ENCODE measurements at regions not wholly inside any gene's neighbourhood (a gene's known extent, or its start where the extent isn't known, plus 50 kb on each side); places are given as distances from the start of the nearest gene placed in this dataset.
"Not testable (repeated sequence)": the region's sequence is repeated elsewhere in the genome, so short reads cannot be mapped to it uniquely, and the experiment has no call there.

DNA sequence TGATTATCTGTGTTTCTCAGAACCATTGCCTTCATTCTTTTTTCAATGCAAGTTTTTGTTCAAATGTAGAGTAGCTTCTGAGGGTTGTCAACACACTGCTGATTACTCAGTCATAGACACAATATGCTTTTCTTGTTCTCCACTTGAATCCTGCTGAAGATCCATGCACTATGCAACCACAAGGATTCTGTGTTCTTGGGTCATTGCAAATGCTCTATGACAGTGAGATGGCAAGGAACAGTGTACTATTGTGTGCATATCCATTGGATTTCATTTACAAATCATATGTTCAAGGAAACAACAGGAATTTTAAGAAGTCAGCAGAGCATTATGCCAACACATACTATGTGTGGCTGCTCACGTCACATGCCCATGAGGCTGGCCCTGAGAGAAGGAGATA, 1590.2 kb downstream of the EFNA5 start:
- DNase-seq, result no peak

DNA sequence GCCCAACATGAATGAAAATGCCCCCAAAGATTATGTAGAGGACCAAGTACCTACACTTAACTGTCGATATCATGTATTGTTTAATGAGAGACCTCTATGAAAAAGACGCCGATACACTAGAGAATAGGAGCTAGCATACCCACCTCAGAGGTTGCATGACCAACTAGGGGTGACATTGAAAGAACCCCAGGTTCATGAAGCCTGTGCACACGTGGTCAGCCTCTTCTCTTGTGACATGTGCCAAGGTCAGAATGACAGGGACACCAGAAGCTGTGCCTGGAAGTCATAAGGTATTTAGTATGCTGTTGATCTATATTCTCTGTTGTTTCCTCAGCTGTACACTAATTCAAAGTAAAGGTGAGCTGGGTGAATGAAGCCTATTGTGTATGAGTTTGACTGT, 1594.1 kb downstream of the EFNA5 start:
- DNase-seq, result no peak

DNA sequence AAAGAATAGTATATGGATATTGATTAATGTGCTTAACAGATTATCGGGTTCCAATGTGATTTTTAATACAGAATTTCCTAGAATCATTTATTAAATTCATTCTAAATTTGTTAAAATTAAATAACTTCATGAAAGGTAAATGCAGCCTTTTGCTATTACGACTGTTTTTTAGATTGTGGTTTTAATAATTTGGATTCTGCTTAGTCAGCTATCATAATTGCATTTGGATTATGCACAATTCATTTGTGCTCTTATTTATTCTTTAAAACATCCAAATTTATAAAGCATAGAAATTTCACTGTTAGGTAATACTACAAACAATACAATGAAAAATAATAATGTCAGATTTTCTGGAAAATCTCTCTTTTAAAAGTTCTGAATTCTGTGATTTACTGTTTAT, 1598.5 kb downstream of the EFNA5 start:
- DNase-seq, result no peak

DNA sequence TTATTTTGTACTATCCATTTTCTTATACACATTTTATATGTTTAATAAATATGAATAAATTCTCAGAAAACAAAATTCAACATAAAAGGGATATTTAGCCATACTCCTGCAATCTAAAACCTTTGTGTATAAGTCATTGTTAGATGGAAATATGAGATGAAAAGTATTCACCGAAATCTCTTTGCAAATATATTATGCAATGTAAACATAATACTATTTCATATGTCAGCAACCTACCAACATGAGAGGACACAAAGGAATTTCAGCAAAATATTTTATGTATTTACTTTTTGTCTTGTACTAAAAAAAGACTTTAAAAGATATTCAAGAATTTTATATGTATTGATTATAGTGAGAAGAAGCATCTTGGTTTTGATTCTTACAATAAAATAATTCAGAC, 1623.4 kb downstream of the EFNA5 start:
- DNase-seq, result no peak

DNA sequence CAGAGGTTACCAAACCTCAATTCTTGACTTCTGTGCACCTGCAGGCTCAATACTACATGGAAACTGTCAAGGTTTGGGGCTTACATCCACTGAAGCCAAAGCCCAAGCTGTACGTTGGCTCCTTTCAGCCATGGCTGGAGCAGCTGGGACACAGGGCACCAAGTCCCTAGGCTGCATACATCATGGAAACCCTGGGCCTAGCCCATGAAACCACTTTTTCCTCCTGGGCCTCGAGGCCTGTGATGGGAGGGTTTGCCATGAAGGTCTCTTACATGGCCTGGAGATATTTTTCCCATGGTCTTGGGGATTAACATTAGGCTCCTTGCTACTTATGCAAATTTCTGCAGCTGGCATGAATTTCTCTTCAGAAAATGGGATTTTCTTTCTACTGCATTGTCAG, 1638.7 kb downstream of the EFNA5 start:
- not testable (repeated sequence) for DNase-seq

DNA sequence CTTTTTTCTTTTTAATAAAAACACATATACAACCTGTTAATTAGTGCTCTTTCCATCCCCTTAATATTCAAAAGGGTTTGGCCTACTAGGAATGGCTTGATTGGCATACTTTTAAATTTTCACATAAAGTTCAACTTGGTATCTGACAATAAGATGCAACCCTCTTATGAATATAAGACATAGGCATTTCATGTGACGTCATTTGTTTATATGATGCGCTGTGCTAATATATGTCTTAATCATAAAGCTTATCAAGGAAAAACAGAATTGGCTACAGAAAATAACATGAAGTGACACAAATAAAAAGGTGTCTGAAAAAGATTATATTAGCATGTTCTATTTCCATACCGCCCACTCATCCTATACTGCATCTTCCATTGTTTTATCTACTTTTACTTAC, 1642.4 kb downstream of the EFNA5 start:
- DNase-seq, result no peak

DNA sequence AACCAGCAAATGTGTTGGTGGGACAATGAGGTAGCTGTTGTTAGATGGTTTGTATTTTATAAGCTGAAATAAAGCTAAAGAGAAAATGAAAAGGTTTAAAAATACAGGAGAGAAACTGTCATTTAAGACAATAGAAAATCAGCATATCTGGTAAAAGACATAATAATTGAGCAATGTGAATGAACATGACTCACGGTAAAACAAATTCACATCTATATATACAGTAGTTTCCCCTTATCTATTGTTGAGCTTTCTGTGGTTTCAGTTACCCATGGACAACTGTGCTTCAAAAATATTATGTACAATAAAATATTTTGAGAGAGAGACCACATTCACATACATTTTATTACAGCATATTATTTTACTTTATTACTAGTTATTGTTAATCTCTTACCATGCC, 1649.8 kb downstream of the EFNA5 start:
- no peak for DNase-seq

DNA sequence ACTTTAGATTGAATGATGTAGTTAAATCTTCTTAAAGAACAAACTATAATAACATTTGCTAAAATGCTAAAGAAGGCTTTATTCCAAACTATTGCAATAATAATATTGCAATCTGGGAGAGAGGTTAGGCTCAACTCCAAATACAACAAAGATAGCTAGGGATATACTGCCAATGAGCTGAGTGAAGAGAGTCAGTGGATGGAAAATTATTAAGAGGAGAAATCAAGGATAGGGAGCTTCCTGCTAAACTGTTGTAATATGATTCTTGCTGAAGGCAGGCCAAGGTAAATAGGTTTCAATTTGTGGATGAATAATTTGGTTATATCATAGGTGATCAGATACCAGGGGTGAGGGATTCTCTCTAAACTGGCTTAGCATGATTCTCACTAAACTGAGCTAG, 1651.5 kb downstream of the EFNA5 start:
- no peak for DNase-seq

DNA sequence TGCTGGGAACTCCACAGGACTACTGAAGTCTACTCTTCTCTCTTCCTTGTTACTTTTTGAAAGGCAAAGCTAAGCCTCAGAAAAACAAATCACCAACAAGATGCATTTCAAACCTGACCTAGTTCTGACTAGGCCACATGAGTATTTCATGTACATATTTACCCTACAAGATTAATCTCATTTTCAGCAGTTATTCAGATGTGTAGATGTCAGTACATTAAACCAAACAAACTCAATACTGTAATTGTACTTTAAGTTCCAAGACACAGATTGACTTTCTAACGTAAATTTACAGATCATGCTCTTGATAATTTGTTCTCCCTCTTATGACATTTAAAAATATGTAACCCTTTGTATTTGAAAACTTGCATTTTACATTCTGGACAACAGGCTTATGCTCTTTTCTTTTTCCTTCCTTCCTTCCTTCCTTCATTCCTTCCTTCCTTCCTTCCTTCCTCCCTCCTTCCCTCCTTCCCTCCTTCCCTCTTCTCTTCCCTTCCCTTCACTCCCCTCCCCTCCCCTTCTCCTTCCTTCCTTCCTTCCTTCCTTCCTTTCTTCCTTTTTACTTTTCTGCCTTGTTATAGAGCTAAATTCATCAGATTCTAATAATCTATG, 1653.4 kb downstream of the EFNA5 start:
- DNase-seq, result no peak

DNA sequence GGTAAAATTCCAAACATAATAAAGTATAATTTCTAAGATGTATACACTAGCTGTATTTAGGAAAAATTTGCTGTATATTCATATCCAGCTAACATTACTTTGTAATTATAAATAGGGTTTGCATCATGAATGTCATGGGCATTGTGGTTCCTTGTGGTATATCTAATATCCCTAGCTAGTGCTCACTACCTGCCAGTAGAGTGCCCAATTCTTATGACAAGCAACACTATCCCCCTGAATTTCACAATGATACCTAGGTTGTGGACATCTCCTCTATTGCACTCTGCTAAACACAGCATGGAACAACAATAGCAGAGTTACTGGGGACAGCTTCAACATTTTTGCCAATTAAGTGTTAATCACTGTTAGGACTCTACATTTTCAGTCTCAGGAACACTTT, 1656.5 kb downstream of the EFNA5 start:
- DNase-seq, result no peak

DNA sequence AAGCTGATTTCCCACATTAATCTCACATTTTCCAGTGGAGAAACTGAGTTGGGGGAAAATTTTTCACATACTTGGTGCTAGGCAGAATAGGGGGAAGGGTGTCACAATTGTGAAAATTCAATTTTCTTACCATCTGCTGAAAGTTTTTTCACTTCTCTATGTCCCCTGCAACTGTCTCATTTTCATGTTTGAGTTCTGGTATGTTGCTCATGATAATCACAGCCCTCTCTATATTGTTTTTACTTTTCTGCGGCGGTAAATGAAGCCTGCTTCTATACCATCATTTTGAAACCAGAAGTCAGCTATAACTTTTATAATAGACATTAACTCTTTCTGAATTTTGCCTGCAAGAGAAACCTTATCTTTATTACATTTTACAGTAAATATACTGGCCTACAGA, 1664.5 kb downstream of the EFNA5 start:
- no peak for DNase-seq

DNA sequence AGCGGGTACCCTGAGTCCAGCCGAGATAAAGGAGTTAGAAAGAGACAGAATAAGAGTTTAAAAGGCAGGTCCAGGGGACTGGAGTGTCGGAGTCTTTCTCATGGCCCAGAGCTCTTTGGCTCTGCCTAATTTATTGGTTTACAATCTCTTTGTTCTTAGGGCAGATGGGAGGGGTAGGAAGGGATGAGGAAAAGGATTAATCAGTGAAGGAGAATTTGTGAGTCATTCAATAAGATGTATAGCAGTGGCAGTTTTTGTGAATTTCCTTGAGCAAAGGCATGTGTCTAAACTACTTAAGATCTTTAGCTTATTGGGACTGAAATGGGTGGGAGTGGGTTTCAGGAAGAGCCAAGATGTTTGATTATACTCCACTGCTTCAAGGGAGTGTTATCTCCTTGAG, 1671.7 kb downstream of the EFNA5 start:
- DNase-seq, result not testable (repeated sequence)

DNA sequence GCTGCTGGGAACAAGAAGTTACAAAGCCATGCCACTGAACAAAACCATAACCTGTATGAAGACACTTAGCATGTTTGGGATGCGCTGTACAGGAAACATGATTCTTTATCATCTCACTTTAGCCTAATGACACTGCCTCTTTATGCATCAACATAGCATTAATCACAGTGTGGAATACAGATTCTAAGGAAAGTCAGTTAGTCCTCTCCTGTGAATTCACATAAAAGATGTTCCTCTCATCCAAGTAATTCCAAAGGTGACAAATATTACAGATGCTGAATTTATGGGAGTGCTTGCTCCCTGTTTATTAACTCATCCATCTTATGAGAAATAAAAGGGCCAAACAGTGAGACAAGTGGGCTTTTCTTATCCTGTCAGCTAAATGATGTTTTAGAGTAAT, 1677.7 kb downstream of the EFNA5 start:
- no peak for DNase-seq

DNA sequence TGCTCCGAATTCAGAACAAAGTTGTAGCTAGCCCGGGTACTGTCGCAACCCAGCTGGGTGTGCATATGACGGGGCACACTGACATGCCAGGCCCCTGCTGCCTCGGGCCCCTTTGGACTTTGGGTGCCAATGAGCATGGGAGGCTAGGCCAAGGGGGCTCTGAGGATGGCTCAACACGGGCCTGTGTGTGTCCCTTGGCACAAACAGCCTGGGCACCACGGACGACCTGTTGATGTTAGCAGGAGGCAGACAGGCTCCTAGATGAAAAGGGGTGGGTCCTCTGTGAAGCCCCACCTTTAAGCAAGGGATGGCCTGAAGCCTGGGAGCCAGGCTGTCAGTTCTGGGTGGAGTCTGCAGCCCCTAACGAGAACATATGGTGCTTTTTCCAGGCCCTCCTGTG, 1688.2 kb downstream of the EFNA5 start:
- no peak for DNase-seq

DNA sequence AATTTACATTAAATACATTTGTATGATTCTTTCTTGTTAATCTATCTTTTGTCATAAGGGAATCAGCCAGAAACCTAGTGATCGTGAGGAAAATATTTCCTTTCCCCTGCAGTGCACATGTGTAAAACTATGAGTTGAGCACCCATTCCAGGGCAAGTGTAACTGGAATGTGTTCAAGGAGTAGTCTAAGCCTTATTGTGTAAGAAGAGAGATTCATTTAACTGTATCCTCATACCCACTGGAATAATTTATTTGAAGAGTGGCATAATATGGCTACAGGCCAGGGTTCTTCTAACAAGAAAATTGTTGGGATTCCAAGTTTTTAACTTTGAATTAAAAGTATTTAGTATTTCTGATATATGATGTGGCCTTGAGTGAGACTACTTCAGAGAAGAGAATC, 1692.7 kb downstream of the EFNA5 start:
- no peak for DNase-seq

DNA sequence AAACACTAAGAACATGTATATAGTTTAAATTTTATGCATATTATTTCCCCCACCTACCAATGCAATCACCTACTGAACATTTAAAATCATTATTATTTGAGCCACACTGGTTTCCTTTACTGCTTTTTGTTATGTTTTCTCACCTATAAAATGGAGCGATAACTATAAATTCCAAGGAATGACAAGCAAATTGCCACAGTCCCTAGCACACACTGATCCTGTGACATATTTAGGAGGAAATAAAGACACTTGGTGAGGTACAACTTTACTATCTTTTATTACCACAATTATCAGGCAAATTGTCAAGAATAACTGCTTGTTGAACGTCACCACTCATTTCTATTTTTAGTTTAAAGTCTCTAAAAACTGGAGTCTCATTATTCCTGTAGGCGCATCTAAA, 1693.6 kb downstream of the EFNA5 start:
- DNase-seq, result no peak

DNA sequence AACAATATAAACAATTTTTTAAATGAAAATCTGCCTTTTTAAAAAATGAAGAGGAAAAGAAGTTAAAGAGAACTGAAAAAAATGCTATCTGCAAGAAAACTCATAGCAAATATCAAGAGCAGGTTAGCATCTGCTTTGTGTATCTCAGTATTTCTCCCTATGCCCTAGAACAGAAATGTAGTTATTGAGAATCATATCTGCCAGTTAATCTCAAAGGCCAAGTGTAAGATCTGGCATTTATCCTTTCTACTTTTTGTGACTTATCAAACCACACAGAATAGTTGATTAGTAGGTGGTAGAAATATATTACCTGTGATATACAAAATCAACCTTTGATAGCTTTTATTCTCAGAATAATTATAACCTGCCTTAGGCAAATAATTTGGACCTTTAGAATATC, 1699.8 kb downstream of the EFNA5 start:
- DNase-seq, result no peak

DNA sequence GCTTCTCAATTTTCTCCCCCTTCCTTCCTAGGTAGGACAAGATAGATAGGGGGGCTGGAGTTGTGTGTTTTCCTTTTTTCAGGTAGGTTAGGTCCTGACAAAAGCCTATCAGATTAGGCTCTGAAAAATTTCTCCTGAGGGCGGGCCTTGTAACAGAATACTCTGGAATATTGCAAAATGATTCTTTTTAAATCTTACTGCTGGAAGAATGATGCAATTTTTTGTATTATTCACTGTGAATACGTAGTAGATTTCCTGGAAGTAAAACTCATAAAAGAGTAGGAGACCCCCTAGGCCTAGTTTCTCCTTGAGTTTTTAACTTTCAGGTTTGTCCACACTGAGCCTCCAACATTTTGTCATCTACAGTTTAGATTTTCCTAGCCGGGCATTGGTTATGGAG, 1701.8 kb downstream of the EFNA5 start:
- DNase-seq, result no peak

DNA sequence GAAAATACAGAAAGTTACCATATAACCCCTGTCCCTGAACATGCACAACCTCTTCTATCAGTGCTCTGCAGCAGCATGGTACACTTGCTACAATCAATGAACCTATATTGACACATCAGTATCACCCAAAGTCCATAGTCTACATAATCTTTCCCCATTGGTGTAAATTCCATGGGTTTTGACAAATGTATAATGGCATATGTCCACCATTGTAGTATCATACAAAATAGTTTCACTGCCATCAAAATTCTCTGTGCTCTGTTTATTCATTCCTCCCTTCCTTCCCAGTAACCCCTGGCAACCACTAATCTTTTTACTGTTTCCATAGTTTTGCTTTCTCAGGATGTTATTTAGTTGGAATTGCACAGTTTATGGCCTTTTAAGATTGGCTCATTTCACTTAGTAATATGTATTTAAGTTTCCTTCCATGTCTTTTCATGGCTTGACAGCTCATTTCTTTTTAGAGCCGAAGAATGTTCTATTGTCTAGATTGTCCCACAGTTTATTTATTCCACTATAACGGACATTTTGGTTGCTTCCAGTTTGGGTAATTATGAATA, 1707.0 kb downstream of the EFNA5 start:
- no peak for DNase-seq

DNA sequence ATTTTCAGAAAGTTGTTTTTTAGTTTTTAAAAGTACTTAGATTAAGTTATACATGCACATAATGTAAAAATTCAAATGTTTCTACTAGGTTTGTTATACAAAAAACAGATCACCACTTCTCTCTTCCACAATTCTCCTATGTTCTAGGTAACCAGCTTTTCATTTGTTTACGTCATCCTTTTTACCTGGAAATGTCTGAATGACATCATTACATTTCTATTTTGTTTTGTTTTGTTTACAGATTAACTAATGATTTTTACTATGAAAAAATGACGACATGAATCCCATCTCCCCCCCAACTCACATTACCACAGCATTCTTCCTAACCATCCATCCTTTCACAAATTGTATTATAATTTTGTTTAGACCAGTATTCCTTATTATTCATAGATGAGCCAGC, 1709.2 kb downstream of the EFNA5 start:
- DNase-seq, result no peak

DNA sequence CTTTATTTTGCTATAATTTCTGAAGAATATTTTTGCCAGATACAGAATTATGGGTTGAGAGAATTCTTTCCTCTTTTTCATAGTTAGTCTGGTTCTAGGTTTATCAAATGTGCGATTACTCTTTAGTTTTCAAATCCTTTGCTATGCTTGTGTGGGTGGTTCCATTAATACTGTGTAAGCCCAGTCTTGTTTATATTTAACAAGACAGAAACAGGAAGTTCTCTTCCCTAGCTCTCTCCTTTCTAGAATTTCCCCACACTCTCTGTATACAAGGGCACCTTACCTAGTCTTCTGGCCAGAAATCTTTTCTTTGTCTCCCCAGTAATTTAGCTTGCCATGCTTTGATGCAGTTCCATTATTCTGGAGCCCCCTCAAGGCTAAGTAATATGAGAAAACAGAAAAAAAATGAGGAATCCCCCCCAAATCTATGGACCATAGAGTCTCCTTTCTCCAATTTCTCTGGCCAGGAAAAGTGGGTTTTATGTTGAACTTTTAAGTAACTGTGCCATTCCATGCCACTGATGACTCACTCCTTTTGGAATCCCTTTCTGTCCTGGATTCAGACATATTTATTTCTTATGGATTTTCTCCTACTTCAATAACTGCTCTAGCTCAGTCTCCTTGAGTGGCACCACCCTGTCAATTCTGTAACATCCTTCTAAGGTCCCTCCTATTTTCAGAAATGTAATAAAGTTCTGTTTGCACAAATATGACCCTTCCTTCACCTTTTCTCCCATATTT, 1714.1 kb downstream of the EFNA5 start:
- no peak for DNase-seq

DNA sequence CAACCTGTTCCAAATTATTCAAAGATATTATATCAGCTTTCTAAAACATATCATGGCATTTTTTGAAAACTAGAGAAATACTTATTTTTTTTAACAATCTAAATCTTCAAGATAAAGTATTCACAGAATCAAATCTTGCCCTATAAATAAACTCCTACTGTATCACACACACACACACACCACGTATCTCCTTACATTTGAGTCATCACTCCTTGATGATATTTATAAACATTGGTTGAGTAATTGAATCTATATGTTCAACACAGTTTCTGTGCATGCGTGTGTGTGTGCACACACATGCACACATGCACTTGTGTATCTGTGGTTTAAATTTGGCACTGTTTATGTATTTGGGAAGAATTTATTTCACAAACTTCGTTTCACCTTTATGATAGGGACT, 1716.4 kb downstream of the EFNA5 start:
- DNase-seq, result no peak

DNA sequence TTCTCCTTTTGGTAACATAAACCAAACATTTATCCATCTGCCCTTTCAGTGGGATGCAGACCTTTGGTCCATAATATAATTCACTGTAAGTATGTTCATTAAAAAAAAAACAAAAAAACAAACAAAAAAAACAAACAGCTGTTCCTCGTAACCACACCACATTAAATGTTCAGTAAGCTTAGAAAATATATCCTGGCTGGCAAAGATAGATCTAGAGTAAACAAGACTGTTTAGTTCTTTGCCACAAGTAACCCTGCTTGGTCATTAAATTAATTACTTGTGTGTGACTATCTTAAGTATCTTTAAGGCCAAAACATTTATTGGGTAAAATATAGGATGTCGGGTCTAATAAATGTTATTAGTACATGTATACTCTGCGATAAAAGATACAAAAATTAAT, 1717.1 kb downstream of the EFNA5 start:
- DNase-seq, result no peak

DNA sequence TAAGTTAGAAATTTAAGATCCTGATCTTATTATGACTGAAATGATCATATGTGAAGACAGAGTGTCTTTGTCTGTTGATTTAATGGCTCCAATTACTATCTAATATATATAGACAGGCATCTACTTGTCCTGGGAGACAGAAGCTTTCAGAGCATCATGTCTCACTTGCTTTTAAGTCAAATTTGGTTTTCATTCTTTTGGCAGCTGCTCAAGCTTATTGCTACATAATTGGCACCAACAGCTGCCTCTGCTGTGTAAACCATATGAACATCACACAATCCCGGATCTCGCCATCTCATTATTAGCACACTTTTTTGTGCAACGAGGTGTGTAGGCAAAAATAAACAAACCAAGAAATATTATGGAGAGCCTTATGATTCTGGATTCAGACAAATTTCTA, 1717.9 kb downstream of the EFNA5 start:
- no peak for DNase-seq

DNA sequence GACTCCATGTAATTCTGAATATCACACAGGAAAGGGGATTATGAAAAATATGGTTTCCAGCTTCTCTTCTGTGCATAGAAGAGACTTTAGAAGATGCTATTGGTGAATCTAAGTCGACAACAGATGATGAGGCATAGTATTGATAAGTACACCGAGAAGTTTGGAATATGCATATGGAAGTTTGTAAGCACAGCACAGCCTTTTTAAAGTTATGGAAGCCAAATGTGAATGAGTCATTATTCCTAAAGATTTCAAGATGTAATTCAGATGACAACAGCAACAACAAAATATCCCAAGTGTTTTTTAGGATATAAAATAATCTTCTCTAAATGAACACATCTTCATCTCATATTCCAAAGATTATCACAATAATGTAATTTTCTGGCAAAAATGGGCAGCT, 1723.3 kb downstream of the EFNA5 start:
- DNase-seq, result no peak

Measured in stimulated activated CD4-positive, alpha-beta T cell treated with anti-CD3 and anti-CD28 coated beads, Interleukin-1b, Interleukin-23, amount 100 ng/mL, for 48 hours (primary cell).